Urothelium cell line (cell line): ENCODE measurements at regions not wholly inside any gene's neighbourhood (a gene's known extent, or its start where the extent isn't known, plus 50 kb on each side); places are given as distances from the start of the nearest gene placed in this dataset.

Experiments used
- DNase-seq: peaks from one replicate; pipeline ENCODE4 v3.0.0; 2011; ENCODE audit warnings: low spot score, mixed read lengths
- FAIRE-seq: peaks from 2 replicates; lab custom pipeline; 2011; peaks lifted over from hg19 to GRCh38; lab: Jason Lieb, UNC

DNA sequence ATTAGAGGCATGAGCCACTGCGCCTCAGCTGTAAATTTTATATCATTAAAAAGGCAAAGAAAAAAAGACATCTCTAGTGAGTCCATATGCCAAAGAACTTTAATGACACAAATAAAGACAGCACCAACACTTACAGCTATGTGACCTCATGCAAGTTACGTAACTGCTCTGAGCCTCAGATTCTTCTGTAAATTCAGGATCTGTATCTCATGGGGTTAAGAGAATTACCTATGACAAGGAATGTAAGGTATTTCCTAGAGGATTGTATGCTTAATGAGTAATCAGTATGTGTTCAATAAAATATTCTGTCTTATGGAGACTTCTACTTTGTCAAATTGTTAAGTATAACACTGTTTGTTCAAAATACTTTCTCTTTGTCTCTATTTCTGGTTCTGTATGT, 274.0 kb upstream of the GLI3 start:
- DNase-seq (no peak), FAIRE-seq (peak; percentile 42)

GRCh38 chr7:42506097-42506496, 269.1 kb upstream of the GLI3 start:
- FAIRE-seq, result no peak

DNA sequence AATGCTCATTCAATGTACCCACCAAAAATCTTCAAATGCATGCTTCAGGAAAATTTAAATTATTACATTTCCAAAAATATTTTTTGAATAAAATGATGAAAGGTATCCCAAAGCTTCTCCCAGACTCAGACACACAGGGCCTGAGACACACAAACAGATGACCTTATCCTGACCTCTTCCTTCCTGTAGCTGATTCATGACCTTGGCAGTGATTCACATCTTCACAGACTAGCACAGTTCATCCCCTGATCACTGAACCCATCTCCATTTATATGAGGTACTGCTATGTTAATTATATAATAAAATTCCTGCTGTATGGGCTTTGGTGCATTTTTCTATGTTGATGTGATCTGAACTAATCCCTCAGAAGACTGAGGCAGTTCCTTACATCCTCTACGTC, 265.0 kb upstream of the GLI3 start:
- DNase-seq, result peak; percentile 72
- FAIRE-seq, result no peak

More at GRCh38 chr7:42506097-42506496, 269.1 kb upstream of the GLI3 start:
- no peak for DNase-seq

- no peak for FAIRE-seq
- DNase-seq, result no peak
These were observed 258.2 kb upstream of the GLI3 start for GRCh38 chr7:42495256-42495655.

- DNase-seq, result no peak
- peak; percentile 55 for FAIRE-seq
These were observed 257.7 kb upstream of the GLI3 start for GRCh38 chr7:42494736-42495135.

GRCh38 chr7:42494199-42494710, 257.2 kb upstream of the GLI3 start:
- FAIRE-seq, result no peak
- DNase-seq, result no peak

- DNase-seq, result peak; percentile 90
- peak; percentile 98 for FAIRE-seq
These were observed 256.6 kb upstream of the GLI3 start for GRCh38 chr7:42493436-42494198.

DNA sequence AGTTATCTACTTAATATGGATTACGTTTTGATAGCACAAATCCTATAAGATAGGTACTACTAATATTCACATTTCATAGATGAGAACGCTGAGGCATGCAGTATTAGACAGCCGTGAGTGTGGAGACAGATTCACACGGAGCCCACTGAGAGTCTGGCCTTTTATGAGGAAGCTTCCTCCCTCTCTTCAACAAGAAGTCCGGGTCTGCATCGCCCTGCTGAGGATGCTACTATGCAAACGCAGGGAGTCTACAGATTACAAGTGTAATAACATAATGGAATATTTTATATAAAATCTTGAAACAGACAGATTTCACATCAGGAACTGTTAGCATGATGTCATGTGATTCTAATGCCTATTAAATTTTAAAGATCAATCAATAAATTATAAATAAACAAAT, 255.9 kb upstream of the GLI3 start:
- no peak for FAIRE-seq
- DNase-seq, result no peak

- FAIRE-seq, result no peak
- DNase-seq, result no peak
These were observed 254.1 kb upstream of the GLI3 start for GRCh38 chr7:42491106-42491505.

DNA sequence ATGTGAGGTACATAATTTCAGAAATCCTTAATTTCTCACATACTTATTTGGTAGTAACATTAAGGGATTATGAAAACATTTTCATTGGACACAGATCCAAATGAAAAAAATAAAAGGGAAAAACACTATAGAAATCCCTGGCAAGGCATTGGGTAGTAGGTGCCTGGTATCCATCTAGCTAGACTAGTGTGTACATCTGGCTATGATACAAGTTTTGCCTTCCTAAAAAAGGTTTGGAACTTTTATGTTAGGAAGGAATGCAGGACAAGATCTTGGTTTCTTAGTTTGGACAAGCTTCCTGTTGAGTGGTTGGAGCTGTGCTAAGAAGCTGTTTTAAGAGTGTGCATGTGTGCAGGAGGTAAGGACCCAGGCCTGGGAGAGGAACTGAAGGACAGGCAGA, 252.3 kb upstream of the GLI3 start:
- FAIRE-seq, result no peak

GRCh38 chr7:42485301-42485766, 248.3 kb upstream of the GLI3 start:
- DNase-seq, result no peak
- no peak for FAIRE-seq

More for the DNA sequence above, 252.3 kb upstream of the GLI3 start:
- DNase-seq, result no peak

GRCh38 chr7:42483886-42484285, 246.9 kb upstream of the GLI3 start:
- FAIRE-seq (peak; percentile 50), DNase-seq (no peak)

- DNase-seq (peak; percentile 29), FAIRE-seq (peak; percentile 50)
These were observed 243.0 kb upstream of the GLI3 start for GRCh38 chr7:42479816-42480633.

DNA sequence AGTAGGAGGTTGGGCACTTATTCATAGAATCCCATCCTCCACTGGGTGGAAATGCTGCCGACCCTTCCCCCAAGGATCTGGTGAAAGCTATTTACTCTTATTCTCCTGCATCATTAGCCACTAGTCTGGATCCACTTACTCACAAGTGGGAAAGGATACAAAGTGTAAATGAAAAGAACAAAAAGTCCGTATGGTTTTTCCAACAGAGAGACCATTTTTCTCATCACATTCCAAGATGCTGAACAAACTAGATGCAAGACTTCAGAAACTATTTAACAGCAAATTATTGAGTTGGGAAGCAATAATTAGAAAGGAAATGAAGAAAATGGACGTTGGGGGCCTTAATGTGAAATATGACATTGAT, 242.4 kb upstream of the GLI3 start:
- no peak for FAIRE-seq
- no peak for DNase-seq

DNA sequence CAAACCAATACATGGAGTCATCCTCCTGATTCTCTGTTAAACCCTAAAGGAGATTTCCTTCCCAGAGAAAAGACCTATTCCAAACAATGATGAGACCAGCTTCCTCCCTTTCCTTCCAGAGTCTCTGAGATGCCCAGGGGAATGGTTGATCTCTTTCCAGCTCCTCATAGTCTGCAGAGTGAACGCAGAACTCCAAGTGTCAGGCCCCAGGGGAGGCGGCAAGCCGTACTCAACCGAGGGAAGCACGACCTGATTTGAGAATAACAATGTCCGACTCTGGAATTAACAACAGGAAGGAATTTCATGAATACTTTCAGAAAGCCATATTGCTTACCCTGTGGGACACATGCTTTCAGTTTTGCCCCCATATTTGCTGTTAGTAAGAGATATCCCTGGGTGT, 241.7 kb upstream of the GLI3 start:
- FAIRE-seq (no peak), DNase-seq (no peak)

- no peak for DNase-seq
- FAIRE-seq, result peak; percentile 44
These were observed 239.2 kb upstream of the GLI3 start for GRCh38 chr7:42476255-42476654.

GRCh38 chr7:42475082-42475481, 238.1 kb upstream of the GLI3 start:
- DNase-seq (no peak), FAIRE-seq (no peak)

- FAIRE-seq, result no peak
- DNase-seq, result no peak
These were observed 236.1 kb upstream of the GLI3 start for GRCh38 chr7:42473099-42473498.

DNA sequence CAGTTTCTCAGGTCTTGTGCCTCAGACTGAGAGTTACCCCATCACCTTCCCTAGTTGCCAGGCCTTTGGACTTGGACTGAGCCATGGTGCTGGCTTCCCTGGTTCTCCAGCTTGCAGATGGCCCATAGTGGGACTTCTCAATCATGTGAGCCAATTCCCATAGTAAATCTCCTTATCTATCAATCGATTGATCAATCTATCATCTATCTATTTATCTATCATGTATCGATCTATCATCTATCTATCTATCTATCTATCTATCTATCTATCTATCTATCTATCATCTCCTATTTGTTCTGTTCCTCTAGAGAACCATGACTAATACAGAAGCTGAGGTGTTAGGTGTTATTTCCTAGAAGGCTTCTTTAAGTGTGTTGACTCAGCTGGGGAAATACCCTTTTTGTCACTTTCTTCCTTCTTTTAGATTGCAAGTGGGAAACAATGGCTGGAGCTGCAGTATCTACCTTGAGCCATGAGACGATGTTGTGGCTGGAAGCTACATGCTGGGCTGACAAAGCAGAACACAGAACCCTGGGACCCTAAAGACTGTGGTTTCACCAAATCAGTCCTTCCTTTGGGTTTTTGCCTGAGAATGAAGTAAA, 234.7 kb upstream of the GLI3 start:
- FAIRE-seq (no peak), DNase-seq (no peak)

DNA sequence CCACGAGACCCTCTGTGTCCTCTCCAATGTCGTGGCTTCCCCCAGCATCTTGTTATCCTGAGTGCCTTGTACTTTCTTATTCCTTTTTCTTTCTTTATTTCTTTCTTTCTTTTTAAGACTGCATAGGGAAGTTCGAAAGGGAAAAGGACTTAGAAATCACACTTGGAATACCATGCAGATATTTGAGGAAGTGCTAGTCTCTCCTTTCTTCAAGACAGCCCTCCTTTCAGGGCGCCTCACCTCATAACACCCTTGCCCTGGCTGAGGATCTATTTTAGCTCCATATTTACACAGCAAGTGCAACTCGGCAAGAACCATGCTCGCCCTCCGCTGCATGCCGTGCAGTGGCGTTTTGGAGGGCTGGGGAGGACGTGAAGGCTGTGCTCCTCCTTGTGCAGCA, 232.3 kb upstream of the GLI3 start:
- DNase-seq, result no peak
- FAIRE-seq, result peak; percentile 17

DNA sequence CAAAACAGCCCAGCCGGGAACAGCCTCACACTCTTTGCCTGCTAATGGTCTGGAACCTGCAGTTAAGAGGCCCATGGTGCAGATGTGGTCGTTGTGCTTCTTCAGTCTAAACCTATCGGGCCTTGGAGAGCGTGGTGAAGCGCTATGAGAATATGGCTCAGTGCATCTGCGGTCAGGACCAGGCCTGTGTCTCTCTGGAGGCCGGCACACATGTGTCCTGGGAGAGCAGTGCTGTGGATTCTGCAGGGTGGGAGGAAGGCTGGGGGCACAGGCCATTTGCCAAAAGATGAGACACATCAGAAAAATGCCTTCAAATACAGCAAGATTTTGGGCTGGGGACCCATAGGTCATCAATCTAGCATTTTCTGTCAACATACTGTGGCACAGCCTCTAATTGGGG, 231.5 kb upstream of the GLI3 start:
- FAIRE-seq (no peak), DNase-seq (no peak)
